ENCODE measurements at regions not wholly inside any gene's neighbourhood (a gene's known extent, or its start where the extent isn't known, plus 50 kb on each side); places are given as distances from the start of the nearest gene placed in this dataset.
"Not testable (repeated sequence)": the region's sequence is repeated elsewhere in the genome, so short reads cannot be mapped to it uniquely, and the experiment has no call there.

DNA sequence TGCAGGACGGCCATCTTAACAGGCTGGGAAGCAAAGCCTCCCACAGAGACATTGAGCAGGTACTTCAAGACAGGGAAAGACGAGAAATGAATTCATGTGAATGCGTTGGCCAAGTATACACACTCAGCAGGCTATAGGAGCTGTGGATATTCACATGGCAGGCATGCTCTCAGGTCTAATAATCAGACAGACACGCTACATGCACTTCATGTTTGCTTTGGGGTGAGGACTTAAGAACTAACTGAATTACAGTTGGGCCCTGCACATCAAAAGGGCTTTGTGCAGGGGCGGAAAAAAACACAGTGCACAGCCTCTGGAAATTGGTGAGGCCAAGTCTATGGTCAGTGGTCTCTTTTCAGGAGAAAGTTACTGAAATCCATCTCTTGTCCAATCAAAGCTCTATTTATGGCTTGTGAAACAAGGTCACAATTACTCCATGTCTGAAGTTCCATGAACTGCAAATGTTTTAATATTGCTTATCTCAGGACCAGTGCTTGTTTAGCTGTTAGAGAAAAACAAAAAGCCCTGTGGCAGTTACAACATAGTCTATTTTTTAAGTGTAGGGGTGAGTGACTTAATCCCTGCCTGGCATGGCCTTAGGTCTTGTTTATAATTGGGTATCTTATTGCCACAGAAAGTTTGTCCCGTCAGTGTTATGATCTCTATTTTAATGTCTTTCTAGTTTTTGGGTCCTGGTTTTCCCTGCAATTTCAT is 100.6 kb upstream of the GOLGA6L6 start:
- Mint-ChIP-seq H3K4me1 (no peaks in the 10 kb centered on the region), H3K27me3 (peaks cover 21% of the 10 kb centered on the region), H3K27ac (no peak overlapping the region), H3K9me3 (no peaks in the 10 kb centered on the region), H3K4me3 (no peak overlapping the region), H3K36me3 (no peaks in the 10 kb centered on the region)
- no peak for ATAC-seq

DNA sequence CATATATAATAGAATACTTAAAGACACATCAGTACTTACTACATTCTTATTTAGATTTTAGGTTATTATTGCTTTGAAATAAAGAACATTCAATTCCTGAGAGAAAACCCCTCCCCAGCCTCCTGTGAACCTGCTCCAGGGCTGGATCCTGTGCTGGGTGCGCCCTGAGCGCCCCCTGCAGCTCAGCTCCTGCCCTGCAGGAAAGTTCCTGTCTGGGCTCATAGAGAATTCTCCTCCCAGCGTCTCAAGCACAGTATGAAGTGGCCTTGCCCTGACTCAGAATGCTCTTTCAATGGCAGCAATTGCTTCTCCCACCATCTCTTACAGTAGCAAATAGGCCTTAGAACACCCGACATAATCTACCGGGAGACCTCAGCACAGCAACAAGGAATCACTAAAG is 98.8 kb upstream of the GOLGA6L6 start:
- not testable (repeated sequence) for ATAC-seq, H3K4me3 Mint-ChIP-seq, H3K9me3 Mint-ChIP-seq

DNA sequence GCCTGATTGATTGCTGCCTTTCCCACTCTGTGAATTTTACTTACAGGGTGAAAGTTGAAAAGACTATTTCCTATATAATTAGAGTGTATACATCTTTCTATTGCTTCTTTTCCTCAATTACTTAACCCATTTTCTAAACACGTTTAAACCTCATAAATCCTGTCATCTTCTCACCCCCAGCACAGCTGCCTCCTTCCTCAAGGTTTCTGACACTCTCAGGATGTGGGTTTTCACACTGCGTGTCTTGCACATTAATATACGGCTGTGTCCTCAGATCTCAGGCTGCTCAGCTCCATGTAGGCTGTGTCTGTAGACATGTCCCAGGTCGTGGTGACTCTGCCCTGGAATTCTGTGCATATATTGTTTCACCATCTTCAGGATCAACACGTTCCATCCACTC is 97.6 kb upstream of the GOLGA6L6 start:
- not testable (repeated sequence) for H3K4me3 Mint-ChIP-seq, H3K27ac Mint-ChIP-seq, H3K9me3 Mint-ChIP-seq, H3K36me3 Mint-ChIP-seq, ATAC-seq, H3K4me1 Mint-ChIP-seq
- H3K27me3 Mint-ChIP-seq = peaks cover 21% of the 10 kb centered on the region

More for the DNA sequence above, 98.8 kb upstream of the GOLGA6L6 start:
- H3K27me3 Mint-ChIP-seq = peaks cover 21% of the 10 kb centered on the region
- not testable (repeated sequence) for H3K27ac Mint-ChIP-seq, H3K4me1 Mint-ChIP-seq, H3K36me3 Mint-ChIP-seq

DNA sequence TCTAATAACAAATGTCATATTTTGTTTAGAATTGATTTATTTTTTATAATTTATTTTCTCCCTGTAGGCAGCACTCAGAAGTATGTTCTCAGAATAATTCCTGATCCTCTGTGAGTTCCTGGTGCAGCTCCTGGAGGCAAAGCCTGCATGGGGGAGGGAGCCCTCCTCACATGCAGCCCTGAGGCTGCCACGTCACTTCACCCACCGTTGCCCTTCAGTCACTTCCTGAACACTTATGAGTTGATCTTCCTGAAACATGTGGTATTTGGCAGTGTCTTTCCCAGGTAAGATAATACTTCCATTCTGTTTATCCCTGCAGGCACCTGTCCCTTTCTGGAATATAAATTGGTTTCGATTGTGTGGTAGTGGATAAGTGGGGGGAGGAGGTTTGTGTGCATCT is 95.9 kb upstream of the GOLGA6L6 start:
- not testable (repeated sequence) for H3K9me3 Mint-ChIP-seq, H3K4me3 Mint-ChIP-seq, H3K27ac Mint-ChIP-seq, H3K36me3 Mint-ChIP-seq, H3K27me3 Mint-ChIP-seq, H3K4me1 Mint-ChIP-seq
- peak; percentile 42 for ATAC-seq

DNA sequence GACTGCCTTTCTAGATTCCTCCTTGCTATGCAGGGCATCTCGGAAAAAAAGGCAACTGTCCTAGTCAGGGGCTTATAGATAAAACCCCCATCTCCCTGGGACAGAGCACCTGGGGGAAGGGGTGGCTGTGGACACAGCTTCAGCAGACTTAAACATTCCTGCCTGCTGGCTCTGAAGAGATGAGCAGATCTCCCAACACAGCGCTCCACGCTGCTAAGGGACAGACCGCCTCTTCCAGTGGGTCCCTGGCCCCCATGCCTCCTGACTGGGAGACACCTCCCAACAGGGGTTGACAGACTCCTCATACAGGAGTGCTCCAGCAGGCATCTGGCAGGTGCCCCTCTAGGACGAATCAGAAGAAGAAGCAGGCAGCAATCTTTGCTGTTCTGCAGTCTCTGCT is 87.9 kb upstream of the GOLGA6L6 start:
- not testable (repeated sequence) for H3K27ac Mint-ChIP-seq, H3K4me1 Mint-ChIP-seq, H3K9me3 Mint-ChIP-seq, H3K36me3 Mint-ChIP-seq, H3K4me3 Mint-ChIP-seq, H3K27me3 Mint-ChIP-seq
- peak; percentile 43 for ATAC-seq

DNA sequence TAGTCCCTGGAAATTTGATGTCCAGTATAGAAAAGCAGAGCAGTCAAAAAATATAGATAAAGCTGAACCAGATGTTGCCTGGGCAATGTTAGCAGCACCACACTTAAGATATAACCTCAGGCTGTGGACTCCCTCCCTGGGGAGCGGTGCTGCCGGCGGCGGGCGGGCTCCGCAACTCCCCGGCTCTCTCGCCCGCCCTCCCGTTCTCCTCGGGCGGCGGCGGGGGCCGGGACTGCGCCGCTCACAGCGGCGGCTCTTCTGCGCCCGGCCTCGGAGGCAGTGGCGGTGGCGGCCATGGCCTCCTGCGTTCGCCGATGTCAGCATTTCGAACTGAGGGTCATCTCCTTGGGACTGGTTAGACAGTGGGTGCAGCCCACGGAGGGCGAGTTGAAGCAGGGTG is 86.9 kb upstream of the GOLGA6L6 start:
- not testable (repeated sequence) for H3K4me1 Mint-ChIP-seq, H3K27ac Mint-ChIP-seq, H3K9me3 Mint-ChIP-seq, H3K27me3 Mint-ChIP-seq, H3K4me3 Mint-ChIP-seq, H3K36me3 Mint-ChIP-seq
- peak; percentile 45 for ATAC-seq

DNA sequence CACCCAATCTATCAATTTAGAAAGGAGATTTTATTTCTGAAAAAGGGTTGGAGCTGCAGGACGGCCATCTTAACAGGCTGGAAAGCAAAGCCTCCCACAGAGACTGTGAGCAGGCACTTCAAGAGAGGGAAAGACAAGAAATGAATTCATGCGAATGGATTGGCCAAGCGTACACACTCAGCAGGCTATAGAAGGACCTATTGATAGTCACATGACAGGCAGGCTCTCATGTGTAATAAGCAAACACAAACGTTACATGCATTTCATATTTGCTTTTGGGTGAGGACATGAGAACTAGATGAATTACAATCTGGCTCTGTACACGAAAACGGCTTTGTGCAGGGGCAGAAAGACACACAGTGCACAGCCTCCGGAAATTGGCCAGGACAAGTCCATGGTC is 83.9 kb upstream of the GOLGA6L6 start:
- not testable (repeated sequence) for H3K4me1 Mint-ChIP-seq, H3K4me3 Mint-ChIP-seq, H3K27ac Mint-ChIP-seq, H3K27me3 Mint-ChIP-seq, ATAC-seq, H3K36me3 Mint-ChIP-seq, H3K9me3 Mint-ChIP-seq

DNA sequence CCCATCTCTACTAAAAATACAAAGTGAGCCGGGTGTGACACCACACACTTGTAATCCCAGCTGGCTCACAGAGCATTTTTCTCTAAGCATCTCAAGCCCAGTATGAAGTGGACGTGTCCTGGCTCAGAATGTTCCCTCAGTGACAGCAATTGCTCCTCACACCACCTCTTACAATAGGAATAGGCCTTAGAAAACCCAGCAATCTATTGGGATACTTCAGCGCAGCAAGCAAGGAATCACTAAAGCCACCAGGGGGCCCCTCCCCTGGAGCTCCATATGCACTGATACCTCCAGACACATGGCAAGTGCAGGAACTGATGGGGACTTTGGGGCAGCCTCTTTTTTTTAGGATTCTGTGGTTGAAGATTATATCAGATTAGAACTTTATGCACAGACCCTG is 82.5 kb upstream of the GOLGA6L6 start:
- not testable (repeated sequence) for H3K27ac Mint-ChIP-seq, H3K4me1 Mint-ChIP-seq, H3K4me3 Mint-ChIP-seq, H3K9me3 Mint-ChIP-seq, H3K27me3 Mint-ChIP-seq, H3K36me3 Mint-ChIP-seq
- ATAC-seq = peak; percentile 42

DNA sequence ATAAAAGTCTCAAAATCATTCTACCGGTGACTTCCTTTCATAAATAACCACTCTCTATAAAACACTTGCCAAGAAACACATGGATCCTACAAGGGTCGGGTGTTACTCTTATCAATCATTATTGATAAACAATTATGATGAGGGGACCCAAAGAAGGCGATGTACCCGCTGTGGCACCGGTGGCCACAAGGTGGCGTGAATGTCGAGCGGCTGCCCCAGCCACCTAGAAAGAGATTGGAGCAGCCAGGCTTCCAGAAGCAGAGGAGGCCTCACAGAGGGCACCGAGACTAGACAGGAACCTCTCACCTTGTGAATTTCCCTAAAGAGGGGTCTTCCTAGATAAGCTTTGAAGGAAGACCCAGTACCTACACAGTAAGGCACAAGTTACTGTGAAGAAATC is 80.5 kb upstream of the GOLGA6L6 start:
- not testable (repeated sequence) for H3K27ac Mint-ChIP-seq, H3K36me3 Mint-ChIP-seq, H3K4me1 Mint-ChIP-seq, ATAC-seq, H3K4me3 Mint-ChIP-seq, H3K27me3 Mint-ChIP-seq, H3K9me3 Mint-ChIP-seq

DNA sequence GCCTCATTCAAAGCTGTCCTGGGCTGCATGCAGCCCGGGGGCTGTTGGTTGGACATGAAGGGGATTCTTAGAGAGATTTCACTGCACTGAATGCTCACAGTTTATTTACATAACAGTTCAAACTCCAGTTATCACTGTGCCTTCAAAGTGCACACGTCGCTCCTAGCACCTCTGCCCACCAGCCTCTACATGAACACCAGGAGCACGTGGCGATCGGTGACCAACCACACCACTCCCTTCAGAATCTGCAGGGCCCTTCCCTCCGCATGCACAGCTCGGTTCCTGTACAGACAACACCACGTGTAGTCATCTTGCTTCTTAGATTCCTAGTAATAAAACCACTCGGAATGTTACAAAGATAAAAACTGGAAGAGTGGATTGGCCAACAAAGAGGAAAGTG is 72.9 kb upstream of the GOLGA6L6 start:
- not testable (repeated sequence) for H3K4me1 Mint-ChIP-seq, H3K9me3 Mint-ChIP-seq, ATAC-seq, H3K36me3 Mint-ChIP-seq, H3K27me3 Mint-ChIP-seq, H3K27ac Mint-ChIP-seq, H3K4me3 Mint-ChIP-seq

DNA sequence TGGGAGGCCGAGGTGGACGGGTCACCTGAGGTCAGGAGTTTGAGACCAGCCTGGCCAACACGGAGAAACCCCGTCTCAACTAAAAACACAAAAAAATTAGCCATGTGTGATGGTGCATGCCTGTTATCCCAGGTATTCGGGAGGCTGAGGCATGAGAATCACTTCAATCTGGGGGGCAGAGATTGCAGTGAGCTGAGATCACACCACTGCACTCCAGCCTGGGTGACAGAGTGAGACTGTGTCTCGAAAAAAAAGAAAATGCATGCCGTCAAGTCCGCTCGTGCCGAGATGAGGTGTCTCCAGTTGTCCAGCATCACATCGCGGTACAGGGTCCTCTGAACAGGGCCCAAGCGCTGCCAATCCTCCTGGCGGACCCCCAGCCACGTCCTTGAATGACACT is 71.2 kb upstream of the GOLGA6L6 start:
- H3K36me3 Mint-ChIP-seq, H3K4me3 Mint-ChIP-seq, ATAC-seq, H3K9me3 Mint-ChIP-seq, H3K27ac Mint-ChIP-seq, H3K27me3 Mint-ChIP-seq, H3K4me1 Mint-ChIP-seq: not testable (repeated sequence)

DNA sequence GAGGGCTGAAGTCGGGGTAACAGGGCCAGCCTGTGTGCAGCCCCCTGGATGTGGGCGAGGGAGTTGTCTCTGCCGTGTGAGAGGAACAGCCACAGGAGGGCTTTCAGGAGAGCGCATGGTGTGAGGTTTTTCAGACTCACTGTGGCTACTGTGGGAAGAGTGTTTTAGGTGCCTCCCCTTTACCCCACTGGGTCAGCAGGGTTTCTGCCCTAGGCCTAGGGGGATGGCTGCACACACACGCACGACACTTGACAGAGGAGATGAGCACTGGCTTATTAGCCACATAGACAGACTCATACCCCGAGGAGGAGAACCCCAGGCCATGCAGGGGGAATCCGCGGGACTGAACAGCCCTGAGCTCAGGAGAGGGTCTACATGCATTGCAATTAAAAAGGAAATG is 70.8 kb upstream of the GOLGA6L6 start:
- not testable (repeated sequence) for ATAC-seq, H3K4me3 Mint-ChIP-seq, H3K4me1 Mint-ChIP-seq, H3K27ac Mint-ChIP-seq, H3K27me3 Mint-ChIP-seq, H3K9me3 Mint-ChIP-seq, H3K36me3 Mint-ChIP-seq

DNA sequence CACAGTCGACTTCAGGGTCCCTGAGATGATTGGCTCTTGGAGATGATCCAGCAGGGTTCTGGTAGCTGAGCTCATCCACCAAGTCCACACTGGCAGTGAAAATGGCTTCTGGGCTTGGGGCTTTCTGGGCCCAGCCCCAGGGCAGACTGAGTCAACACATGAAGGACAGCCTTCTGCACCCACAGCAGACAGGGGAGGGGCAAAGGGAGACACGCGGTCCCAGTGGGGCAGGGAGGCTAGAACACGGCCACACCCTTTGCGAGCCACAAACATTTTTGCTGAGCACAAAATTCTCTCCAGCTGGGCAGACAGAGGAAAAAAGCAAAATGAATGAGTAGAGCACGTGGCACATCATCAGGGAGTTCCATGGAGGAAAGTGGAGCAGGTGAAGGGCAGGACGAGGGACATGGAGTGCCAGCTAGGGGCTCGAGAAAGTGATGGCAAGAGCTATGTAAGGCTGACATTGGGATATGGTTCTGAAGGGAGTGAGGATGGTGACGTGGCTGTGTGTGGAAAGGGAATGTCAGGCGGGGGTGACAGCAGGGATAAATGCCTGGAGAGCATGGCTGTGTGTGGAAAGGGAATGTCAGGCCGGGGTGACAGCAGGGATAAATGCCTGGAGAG is 70.2 kb upstream of the GOLGA6L6 start:
- H3K36me3 Mint-ChIP-seq, H3K9me3 Mint-ChIP-seq, H3K27ac Mint-ChIP-seq, H3K4me1 Mint-ChIP-seq, H3K27me3 Mint-ChIP-seq, H3K4me3 Mint-ChIP-seq, ATAC-seq: not testable (repeated sequence)

DNA sequence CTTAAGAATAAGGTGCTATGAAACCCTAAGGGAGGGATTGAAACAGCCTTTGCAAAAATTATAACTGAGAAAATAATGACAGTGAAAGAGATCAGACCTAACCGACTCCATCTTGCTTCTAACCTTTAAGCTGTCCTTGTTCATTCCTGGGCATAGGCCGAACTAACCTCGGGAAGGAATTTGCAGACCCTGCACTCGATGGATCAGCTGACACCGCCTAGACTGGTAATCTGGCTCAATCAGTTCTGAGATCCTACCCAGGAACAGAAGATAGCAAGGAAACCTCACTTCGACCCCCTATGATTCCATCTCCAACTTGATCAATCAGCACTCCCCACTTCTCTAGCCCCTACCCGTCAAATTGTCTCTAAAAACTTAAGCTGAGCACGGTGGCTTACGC is 66.6 kb upstream of the GOLGA6L6 start:
- not testable (repeated sequence) for ATAC-seq, H3K27me3 Mint-ChIP-seq, H3K27ac Mint-ChIP-seq, H3K36me3 Mint-ChIP-seq, H3K4me3 Mint-ChIP-seq, H3K4me1 Mint-ChIP-seq, H3K9me3 Mint-ChIP-seq

DNA sequence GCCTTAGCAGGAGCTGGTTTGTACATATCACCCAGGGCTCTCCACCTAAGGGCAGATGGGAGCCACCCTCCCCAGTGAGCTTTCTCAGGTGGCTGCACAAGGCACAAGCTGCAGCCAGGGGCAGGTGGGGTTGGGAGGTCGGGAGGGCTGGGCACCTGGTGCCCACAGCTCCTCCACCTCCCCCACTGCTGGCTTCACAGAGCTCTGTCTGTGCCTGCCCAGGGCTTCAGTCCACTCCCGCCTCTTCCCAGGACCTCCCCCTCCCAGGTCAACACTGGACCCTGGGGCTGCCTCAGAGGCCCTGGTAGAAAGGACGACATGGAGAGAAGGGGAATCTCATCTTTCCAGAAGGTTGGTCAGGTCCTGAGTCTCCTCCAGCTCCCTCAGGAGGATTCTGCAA is 55.6 kb upstream of the GOLGA6L6 start:
- not testable (repeated sequence) for H3K36me3 Mint-ChIP-seq, H3K4me1 Mint-ChIP-seq, H3K27me3 Mint-ChIP-seq, H3K27ac Mint-ChIP-seq, H3K9me3 Mint-ChIP-seq, H3K4me3 Mint-ChIP-seq
- ATAC-seq = peak; percentile 25

DNA sequence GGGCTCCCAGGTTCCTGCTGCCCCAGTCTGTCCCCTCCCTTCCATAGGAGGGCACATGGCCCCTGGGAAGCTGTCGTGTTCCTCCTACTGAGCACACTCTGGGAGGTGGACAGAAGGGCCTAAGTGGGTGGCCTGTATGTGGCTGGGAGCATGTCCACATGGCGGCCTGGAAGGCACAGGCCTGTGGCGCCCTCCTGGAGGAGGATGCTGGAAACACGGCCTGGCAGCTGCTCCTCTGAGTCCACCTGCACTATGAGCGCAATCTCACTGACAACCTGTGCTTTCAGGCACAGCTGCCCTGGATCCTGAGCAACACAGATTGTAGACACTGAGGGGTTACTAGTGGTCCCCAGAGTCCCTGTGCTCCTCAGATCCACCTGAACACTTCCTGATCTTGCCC is 52.6 kb upstream of the GOLGA6L6 start:
- not testable (repeated sequence) for H3K27me3 Mint-ChIP-seq, H3K4me1 Mint-ChIP-seq, H3K9me3 Mint-ChIP-seq, H3K27ac Mint-ChIP-seq, H3K36me3 Mint-ChIP-seq, ATAC-seq, H3K4me3 Mint-ChIP-seq

DNA sequence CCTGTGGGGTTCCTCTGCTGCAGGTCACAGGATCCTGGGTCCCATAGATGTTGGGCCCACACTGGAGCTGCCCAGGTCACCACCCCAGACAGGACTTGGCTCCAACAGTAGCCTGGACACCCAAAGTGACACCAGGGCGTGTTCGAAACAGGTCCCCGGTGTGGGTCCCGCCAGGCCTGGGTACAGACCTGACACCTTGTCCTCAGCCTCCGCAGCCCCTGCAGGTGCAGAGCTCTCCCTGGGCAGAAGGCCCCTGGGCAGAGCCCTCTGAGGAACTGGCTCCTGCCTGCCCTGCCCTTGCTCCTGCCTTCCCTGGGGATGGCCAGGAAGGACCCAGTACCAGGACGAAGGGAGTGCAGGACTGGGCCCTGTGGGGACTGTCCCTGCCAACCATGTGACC is 50.3 kb upstream of the GOLGA6L6 start:
- not testable (repeated sequence) for H3K4me3 Mint-ChIP-seq, H3K4me1 Mint-ChIP-seq, ATAC-seq, H3K36me3 Mint-ChIP-seq, H3K9me3 Mint-ChIP-seq, H3K27ac Mint-ChIP-seq, H3K27me3 Mint-ChIP-seq

Measured in stimulated activated memory B cell treated with anti-CD40 and anti-IgM and Interleukin-4, amounts not matched to agents 10 μg/mL and 1 μg/mL and 100 μg/mL, for 72 hours (primary cell).